Neural progenitor cell (in vitro differentiated cells): ENCODE measurements at regions not wholly inside any gene's neighbourhood (a gene's known extent, or its start where the extent isn't known, plus 50 kb on each side); places are given as distances from the start of the nearest gene placed in this dataset.
A peak's percentile ranks its signal among the peaks of the same experiment; 100 is the strongest.
"Not testable (repeated sequence)": the region's sequence is repeated elsewhere in the genome, so short reads cannot be mapped to it uniquely, and the experiment has no call there.

ENCODE experiments used
- DNase-seq: peaks from one replicate; pipeline ENCODE4 v3.0.0-alpha.2; 2016; ENCODE audit warnings: low spot score
- H2AFZ ChIP-seq: fragments of 200-600 bp; sonication (generic); replicated peaks from 2 replicates; pipeline ENCODE4 v1.6.1; 2016; ENCODE audit warnings: antibody characterized with exemption
- H3F3A ChIP-seq: fragments of 200-600 bp; sonication (generic); 2 replicates; pipeline ENCODE4 v1.6.1; 2016; ENCODE audit warnings: antibody characterized with exemption, low read depth
- H3K27ac ChIP-seq: fragments of 200-600 bp; sonication (generic); 2 replicates; pipeline ENCODE4 v1.5.1; 2016; ENCODE audit warnings: mild to moderate bottlenecking
- H3K27me3 ChIP-seq: fragments of 200-600 bp; sonication (generic); 2 replicates; pipeline ENCODE4 v1.6.1; 2016; ENCODE audit warnings: mild to moderate bottlenecking, moderate library complexity
- H3K36me3 ChIP-seq: fragments of 200-600 bp; sonication (generic); 2 replicates; pipeline ENCODE4 v1.5.1; 2016
- H3K4me1 ChIP-seq: fragments of 200-600 bp; sonication (generic); 2 replicates; pipeline ENCODE4 v1.6.1; 2016; ENCODE audit warnings: mixed run types
- H3K4me2 ChIP-seq: fragments of 200-600 bp; sonication (generic); 2 replicates; pipeline ENCODE4 v1.6.1; 2016
- H3K4me3 ChIP-seq: fragments of 200-600 bp; sonication (generic); 2 replicates; pipeline ENCODE4 v1.5.1; 2016
- H3K79me2 ChIP-seq: fragments of 200-600 bp; sonication (generic); 2 replicates; pipeline ENCODE4 v1.6.1; 2016; ENCODE audit warnings: low read depth
- H3K9ac ChIP-seq: fragments of 200-600 bp; sonication (generic); 2 replicates; pipeline ENCODE4 v1.6.1; 2016
- H3K9me3 ChIP-seq: fragments of 200-600 bp; sonication (generic); 2 replicates; pipeline ENCODE4 v1.5.1; 2016; ENCODE audit warnings: low read depth
- H4K20me1 ChIP-seq: fragments of 200-600 bp; sonication (generic); 2 replicates; pipeline ENCODE4 v1.6.1; 2016; ENCODE audit warnings: low read depth
- H3K27ac Mint-ChIP-seq: 3 replicates; pipeline ENCODE4 v1.8.0; 2021; ENCODE audit warnings: mixed read lengths
- H3K27me3 Mint-ChIP-seq: 2 replicates; pipeline ENCODE4 v1.8.0; 2022; ENCODE audit warnings: low read depth, mild to moderate bottlenecking, inconsistent platforms, moderate library complexity, mixed read lengths; ENCODE audit not compliant: insufficient read depth
- H3K36me3 Mint-ChIP-seq: 3 replicates; pipeline ENCODE4 v1.8.0; 2021; ENCODE audit warnings: mixed read lengths
- H3K4me1 Mint-ChIP-seq: 3 replicates; pipeline ENCODE4 v1.8.0; 2021; ENCODE audit warnings: mixed read lengths
- H3K4me3 Mint-ChIP-seq: 3 replicates; pipeline ENCODE4 v1.8.0; 2021; ENCODE audit warnings: mild to moderate bottlenecking, moderate library complexity, mixed read lengths
- H3K9me3 Mint-ChIP-seq: 3 replicates; pipeline ENCODE4 v1.8.0; 2020; ENCODE audit warnings: mixed read lengths
- EZH2 ChIP-seq: fragments of 200-600 bp; sonication (generic); IDR thresholded peaks from 2 replicates; pipeline ENCODE4 v1.6.1; 2017; ENCODE audit warnings: antibody characterized with exemption, mild to moderate bottlenecking, moderate library complexity
- EZH2phosphoT487 ChIP-seq: fragments of 200-600 bp; sonication (generic); IDR thresholded peaks from 2 replicates; pipeline ENCODE4 v1.6.1; 2017; ENCODE audit warnings: antibody characterized with exemption
- TF ChIP-seq, protein P1 (sequence below): fragments of 200-600 bp; sonication (generic); IDR thresholded peaks from 2 replicates; pipeline ENCODE4 v1.5.1; 2017; ENCODE audit warnings: antibody characterized with exemption, mild to moderate bottlenecking

DNA sequence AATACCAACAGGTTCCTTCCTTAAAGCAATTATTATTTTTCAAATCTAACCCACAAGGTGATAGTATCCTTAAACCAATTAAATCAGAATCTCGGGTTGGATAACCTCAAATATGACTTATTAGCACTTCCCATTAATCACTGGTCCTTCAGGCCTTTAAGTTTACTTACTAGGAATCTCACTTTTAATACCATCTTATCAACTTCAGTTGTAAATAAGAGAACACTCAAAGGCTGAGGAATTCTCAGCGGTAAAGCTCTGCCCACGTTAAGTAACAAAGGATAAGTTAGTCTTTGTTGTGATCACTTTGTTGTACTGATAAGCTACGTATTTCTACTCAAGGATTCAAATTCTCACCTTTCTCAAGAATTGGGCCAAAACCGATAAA lies 82.0 kb downstream of the OR2B2 start:
- Histone ChIP-seq H3K79me2 (peaks cover 31% of the 10 kb centered on the region), H3F3A (peaks cover 43% of the 10 kb centered on the region), H3K4me3 (peak overlapping the region; percentile 62), H3K36me3 (peaks cover 6% of the 10 kb centered on the region), H4K20me1 (peaks cover 12% of the 10 kb centered on the region), H3K27ac (peak overlapping the region; percentile 74), H3K27me3 (no peaks in the 10 kb centered on the region), H3K9me3 (no peaks in the 10 kb centered on the region), H3K9ac (peak overlapping the region; percentile 54), H2AFZ (no peak overlapping the region), H3K4me2 (peak overlapping the region; percentile 96), H3K4me1 (peaks cover 27% of the 10 kb centered on the region)
- peak overlapping the region; percentile 97 for H3K27ac Mint-ChIP-seq
- peaks cover 8% of the 10 kb centered on the region for H3K9me3 Mint-ChIP-seq
- peaks cover 40% of the 10 kb centered on the region for H3K4me1 Mint-ChIP-seq
- peak; percentile 27 for DNase-seq
- H3K4me3 Mint-ChIP-seq = peak overlapping the region; percentile 94
- peaks cover 17% of the 10 kb centered on the region for H3K36me3 Mint-ChIP-seq
- TF ChIP-seq EZH2phosphoT487 = no peak
- TF ChIP-seq EZH2 = no peak
- H3K27me3 Mint-ChIP-seq = peaks cover 7% of the 10 kb centered on the region

DNA sequence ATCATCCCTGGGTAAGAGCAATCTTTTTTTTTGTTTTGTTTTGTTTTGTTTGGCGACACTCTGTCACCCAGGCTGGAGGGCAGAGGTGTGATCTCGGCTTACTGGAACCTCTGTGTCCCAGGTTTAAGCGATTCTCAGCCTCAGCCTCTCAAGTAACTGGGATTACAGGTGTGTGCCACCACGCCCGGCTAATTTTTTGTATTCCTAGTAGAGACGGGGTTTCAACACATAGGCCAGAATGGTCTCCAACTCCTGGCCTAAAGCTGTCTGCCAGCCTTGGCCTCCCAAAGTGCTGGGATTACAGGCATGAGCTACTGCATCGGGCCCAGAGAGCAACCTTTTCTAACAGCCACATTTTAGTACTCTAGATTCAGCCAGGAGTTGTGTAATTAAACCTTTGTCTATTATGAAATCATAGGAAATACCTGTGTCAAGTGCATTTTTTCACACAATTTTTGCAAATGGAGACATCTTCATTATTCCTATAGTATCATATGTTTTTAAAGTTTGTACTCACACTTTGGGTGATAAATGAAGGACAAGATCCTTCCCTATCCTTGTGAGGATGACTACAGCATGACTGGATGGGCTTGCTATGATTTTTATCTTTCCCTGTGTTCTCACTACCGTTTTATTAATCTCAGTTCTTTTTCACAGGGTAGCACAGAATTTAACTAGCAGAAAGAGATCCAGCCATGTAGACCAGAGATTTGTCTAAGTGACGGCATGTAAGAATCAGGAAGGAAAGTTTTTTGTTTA lies 82.6 kb downstream of the OR2B2 start:
- peaks cover 38% of the 10 kb centered on the region for H3K4me1 Mint-ChIP-seq
- Histone ChIP-seq H3K4me1 (peaks cover 24% of the 10 kb centered on the region), H3K9ac (peak overlapping the region; percentile 54), H3K4me3 (peak overlapping the region; percentile 62), H3K9me3 (no peaks in the 10 kb centered on the region), H3K4me2 (peak overlapping the region; percentile 96), H3K79me2 (peaks cover 35% of the 10 kb centered on the region), H3F3A (peaks cover 49% of the 10 kb centered on the region), H3K27me3 (no peaks in the 10 kb centered on the region), H3K36me3 (peaks cover 6% of the 10 kb centered on the region), H3K27ac (peak overlapping the region; percentile 74), H2AFZ (no peak overlapping the region), H4K20me1 (peaks cover 17% of the 10 kb centered on the region)
- DNase-seq = no peak
- peak overlapping the region; percentile 94 for H3K4me3 Mint-ChIP-seq
- H3K36me3 Mint-ChIP-seq = peaks cover 14% of the 10 kb centered on the region
- H3K9me3 Mint-ChIP-seq = peaks cover 8% of the 10 kb centered on the region
- TF ChIP-seq, protein P1, sequence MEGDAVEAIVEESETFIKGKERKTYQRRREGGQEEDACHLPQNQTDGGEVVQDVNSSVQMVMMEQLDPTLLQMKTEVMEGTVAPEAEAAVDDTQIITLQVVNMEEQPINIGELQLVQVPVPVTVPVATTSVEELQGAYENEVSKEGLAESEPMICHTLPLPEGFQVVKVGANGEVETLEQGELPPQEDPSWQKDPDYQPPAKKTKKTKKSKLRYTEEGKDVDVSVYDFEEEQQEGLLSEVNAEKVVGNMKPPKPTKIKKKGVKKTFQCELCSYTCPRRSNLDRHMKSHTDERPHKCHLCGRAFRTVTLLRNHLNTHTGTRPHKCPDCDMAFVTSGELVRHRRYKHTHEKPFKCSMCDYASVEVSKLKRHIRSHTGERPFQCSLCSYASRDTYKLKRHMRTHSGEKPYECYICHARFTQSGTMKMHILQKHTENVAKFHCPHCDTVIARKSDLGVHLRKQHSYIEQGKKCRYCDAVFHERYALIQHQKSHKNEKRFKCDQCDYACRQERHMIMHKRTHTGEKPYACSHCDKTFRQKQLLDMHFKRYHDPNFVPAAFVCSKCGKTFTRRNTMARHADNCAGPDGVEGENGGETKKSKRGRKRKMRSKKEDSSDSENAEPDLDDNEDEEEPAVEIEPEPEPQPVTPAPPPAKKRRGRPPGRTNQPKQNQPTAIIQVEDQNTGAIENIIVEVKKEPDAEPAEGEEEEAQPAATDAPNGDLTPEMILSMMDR = no peak
- TF ChIP-seq EZH2 (no peak), EZH2phosphoT487 (no peak)
- H3K27ac Mint-ChIP-seq = peak overlapping the region; percentile 97
- peaks cover 10% of the 10 kb centered on the region for H3K27me3 Mint-ChIP-seq

DNA sequence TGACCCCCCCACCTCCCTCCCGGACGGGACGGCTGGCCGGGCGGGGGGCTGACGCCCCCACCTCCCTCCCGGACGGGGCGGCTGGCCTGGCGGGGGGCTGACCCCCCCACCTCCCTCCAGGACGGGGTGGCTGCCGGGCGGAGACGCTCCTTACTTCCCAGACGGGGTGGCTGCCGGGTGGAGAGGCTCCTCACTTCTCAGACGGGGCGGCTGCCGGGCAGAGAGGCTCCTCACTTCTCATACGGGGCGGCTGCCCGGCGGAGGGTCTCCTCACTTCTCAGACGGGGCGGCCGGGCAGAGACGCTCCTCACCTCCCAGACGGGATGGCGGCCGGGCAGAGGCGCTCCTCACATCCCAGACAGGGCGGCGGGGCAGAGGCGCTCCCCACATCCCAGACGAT lies 84.7 kb downstream of the OR2B2 start:
- peaks cover 15% of the 10 kb centered on the region for H3K27me3 Mint-ChIP-seq
- not testable (repeated sequence) for H3K9me3 ChIP-seq, H3K27ac Mint-ChIP-seq, H3K9ac ChIP-seq, H3K4me2 ChIP-seq, H3K4me3 ChIP-seq, H2AFZ ChIP-seq, H3K27me3 ChIP-seq, H3K4me3 Mint-ChIP-seq, H3K27ac ChIP-seq, DNase-seq, H3K36me3 Mint-ChIP-seq, H3K36me3 ChIP-seq, H3K9me3 Mint-ChIP-seq
- H3K4me1 Mint-ChIP-seq = peaks cover 35% of the 10 kb centered on the region
- H3F3A ChIP-seq = peaks cover 56% of the 10 kb centered on the region
- peaks cover 24% of the 10 kb centered on the region for H3K4me1 ChIP-seq
- H4K20me1 ChIP-seq = peaks cover 21% of the 10 kb centered on the region
- H3K79me2 ChIP-seq = peaks cover 39% of the 10 kb centered on the region

DNA sequence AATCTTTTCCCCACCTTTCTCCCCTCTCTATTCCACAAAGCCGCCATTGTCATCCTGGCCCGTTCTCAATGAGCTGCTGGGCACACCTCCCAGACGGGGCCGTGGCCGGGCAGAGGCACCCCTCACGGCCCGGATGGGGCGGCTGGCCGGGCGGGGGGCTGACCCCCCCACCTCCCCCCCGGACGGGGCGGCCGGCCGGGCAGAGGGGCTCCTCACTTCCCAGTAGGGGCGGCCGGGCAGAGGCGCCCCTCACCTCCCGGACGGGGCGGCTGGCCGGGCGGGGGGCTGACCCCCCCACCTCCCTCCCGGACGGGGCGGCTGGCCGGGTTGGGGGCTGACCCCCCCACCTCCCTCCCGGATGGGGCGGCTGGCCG lies 85.6 kb downstream of the OR2B2 start:
- Histone ChIP-seq H3K79me2 (peaks cover 39% of the 10 kb centered on the region), H4K20me1 (peaks cover 21% of the 10 kb centered on the region), H3K4me1 (peaks cover 18% of the 10 kb centered on the region), H3F3A (peaks cover 53% of the 10 kb centered on the region)
- H3K36me3 ChIP-seq, H3K36me3 Mint-ChIP-seq, H3K9ac ChIP-seq, DNase-seq, H2AFZ ChIP-seq, H3K4me3 ChIP-seq, H3K9me3 ChIP-seq, H3K27ac ChIP-seq, H3K9me3 Mint-ChIP-seq, H3K27me3 ChIP-seq, H3K4me2 ChIP-seq: not testable (repeated sequence)
- Mint-ChIP-seq H3K4me1 (peaks cover 34% of the 10 kb centered on the region), H3K27ac (peak overlapping the region; percentile 63), H3K27me3 (peaks cover 15% of the 10 kb centered on the region), H3K4me3 (peak overlapping the region; percentile 98)

DNA sequence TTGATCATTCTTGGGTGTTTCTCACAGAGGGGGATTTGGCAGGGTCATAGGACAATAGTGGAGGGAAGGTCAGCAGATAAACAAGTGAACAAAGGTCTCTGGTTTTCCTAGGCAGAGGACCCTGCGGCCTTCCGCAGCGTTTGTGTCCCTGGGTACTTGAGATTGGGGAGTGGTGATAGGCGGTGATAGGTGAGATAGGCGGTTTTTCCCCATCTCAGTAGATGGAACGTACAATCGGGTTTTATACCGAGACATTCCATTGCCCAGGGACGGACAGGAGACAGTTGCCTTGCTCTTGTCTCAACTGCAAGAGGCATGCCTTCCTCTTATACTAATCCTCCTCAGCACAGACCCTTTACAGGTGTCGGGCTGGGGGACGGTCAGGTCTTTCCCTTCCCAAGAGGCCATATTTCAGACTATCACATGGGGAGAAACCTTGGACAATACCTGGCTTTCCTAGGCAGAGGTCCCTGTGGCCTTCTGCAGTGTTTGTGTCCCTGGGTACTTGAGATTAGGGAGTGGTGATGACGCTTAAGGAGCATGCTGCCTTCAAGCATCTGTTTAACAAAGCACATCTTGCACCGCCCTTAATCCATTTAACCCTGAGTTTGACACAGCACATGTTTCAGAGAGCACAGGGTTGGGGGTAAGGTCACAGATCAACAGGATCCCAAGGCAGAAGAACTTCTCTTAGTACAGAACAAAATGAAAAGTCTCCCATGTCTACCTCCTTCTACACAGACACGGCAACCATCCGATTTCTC lies 86.2 kb downstream of the OR2B2 start:
- Histone ChIP-seq H3K4me1 (peaks cover 17% of the 10 kb centered on the region), H4K20me1 (peaks cover 21% of the 10 kb centered on the region), H3K4me2 (peak overlapping the region; percentile 95), H3F3A (peaks cover 56% of the 10 kb centered on the region), H3K79me2 (peaks cover 38% of the 10 kb centered on the region), H3K4me3 (peak overlapping the region; percentile 94)
- DNase-seq = peak; percentile 23
- H3K9ac ChIP-seq, H3K9me3 Mint-ChIP-seq, H3K36me3 ChIP-seq, H3K36me3 Mint-ChIP-seq, H3K9me3 ChIP-seq, H2AFZ ChIP-seq, H3K27ac ChIP-seq, H3K27me3 ChIP-seq: not testable (repeated sequence)
- Mint-ChIP-seq H3K27ac (peak overlapping the region; percentile 93), H3K4me3 (peak overlapping the region; percentile 98), H3K4me1 (peaks cover 32% of the 10 kb centered on the region), H3K27me3 (peaks cover 15% of the 10 kb centered on the region)
